GM19238 (cell line): ENCODE measurements at regions not wholly inside any gene's neighbourhood (a gene's known extent, or its start where the extent isn't known, plus 50 kb on each side); places are given as distances from the start of the nearest gene placed in this dataset.

ENCODE experiments used
- DNase-seq: peaks from one replicate; pipeline ENCODE4 v3.0.0; 2011; ENCODE audit warnings: low spot score; ENCODE audit not compliant: insufficient read length

DNA sequence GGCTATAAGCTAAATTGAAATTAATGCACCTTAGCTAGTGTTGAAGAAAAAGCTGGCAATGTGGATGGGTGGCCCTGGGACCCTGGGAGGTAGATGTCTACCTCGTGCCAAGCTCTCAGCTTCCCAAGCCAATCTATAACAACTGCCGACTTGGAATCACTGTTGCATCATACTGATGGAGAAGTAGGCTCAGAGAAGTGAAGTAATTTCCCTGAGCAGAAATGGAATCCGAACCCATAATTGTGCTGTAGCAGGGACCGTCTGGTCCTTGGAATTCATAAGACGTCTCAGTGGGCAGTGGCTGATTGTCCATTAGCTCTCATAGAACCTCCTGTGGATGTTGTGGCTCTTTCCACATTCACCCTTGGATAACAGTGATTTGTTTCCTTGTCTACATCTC lies 196.6 kb downstream of the RAB11FIP4 start:
- no peak for DNase-seq
